GM12875 (cell line): ENCODE measurements at regions not wholly inside any gene's neighbourhood (a gene's known extent, or its start where the extent isn't known, plus 50 kb on each side); places are given as distances from the start of the nearest gene placed in this dataset.
"Not testable (repeated sequence)": the region's sequence is repeated elsewhere in the genome, so short reads cannot be mapped to it uniquely, and the experiment has no call there.

Experiments used
- H3K4me3 ChIP-seq: one replicate; pipeline ENCODE4 v1.5.1; 2011; ENCODE audit warnings: low read depth, low read length, control low read depth
- CTCF ChIP-seq: IDR thresholded peaks from 2 replicates; pipeline ENCODE4 v1.5.1; 2011; ENCODE audit warnings: low read depth, mild to moderate bottlenecking, control low read depth, inconsistent platforms, low read length, moderate library complexity, borderline replicate concordance; ENCODE audit not compliant: insufficient read depth

- H3K4me3 ChIP-seq: no peak overlapping the region
- TF ChIP-seq CTCF: no peak
These were observed 854.5 kb upstream of the CRIM1 start for GRCh38 chr2:35501076-35501475.

GRCh38 chr2:35496022-35496421, 859.6 kb upstream of the CRIM1 start:
- no peak for TF ChIP-seq CTCF
- H3K4me3 ChIP-seq: no peak overlapping the region

GRCh38 chr2:35495182-35495581, 860.4 kb upstream of the CRIM1 start:
- TF ChIP-seq CTCF: no peak
- H3K4me3 ChIP-seq: no peak overlapping the region

- not testable (repeated sequence) for H3K4me3 ChIP-seq
These were observed 877.5 kb upstream of the CRIM1 start for GRCh38 chr2:35478121-35478520.

GRCh38 chr2:35468245-35468644, 887.3 kb upstream of the CRIM1 start:
- H3K4me3 ChIP-seq: no peak overlapping the region
- no peak for TF ChIP-seq CTCF

- no peak overlapping the region for H3K4me3 ChIP-seq
- no peak for TF ChIP-seq CTCF
These were observed 891.6 kb upstream of the CRIM1 start for GRCh38 chr2:35463805-35464596.

GRCh38 chr2:35462226-35462998, 893.2 kb upstream of the CRIM1 start:
- no peak for TF ChIP-seq CTCF
- no peak overlapping the region for H3K4me3 ChIP-seq
